IPS DF 4.7 (cell line): ENCODE measurements at regions not wholly inside any gene's neighbourhood (a gene's known extent, or its start where the extent isn't known, plus 50 kb on each side); places are given as distances from the start of the nearest gene placed in this dataset.
"Not testable (repeated sequence)": the region's sequence is repeated elsewhere in the genome, so short reads cannot be mapped to it uniquely, and the experiment has no call there.

ENCODE experiments used
- DNase-seq: peaks from one replicate; pipeline ENCODE4 v3.0.0-alpha.2; 2013; ENCODE audit warnings: low spot score; ENCODE audit errors: extremely low read depth

- DNase-seq, result no peak
Observed at GRCh38 chr5:144697847-144698262, 527.2 kb downstream of the KCTD16 start.

GRCh38 chr5:144691936-144692335 lies 521.3 kb downstream of the KCTD16 start:
- DNase-seq, result no peak

GRCh38 chr5:144684899-144685298 lies 514.2 kb downstream of the KCTD16 start:
- DNase-seq, result no peak

- no peak for DNase-seq
Observed at GRCh38 chr5:144680711-144681110, 510.0 kb downstream of the KCTD16 start.

GRCh38 chr5:144671066-144671465 lies 500.4 kb downstream of the KCTD16 start:
- DNase-seq, result no peak

- no peak for DNase-seq
Observed at GRCh38 chr5:144659634-144660227, 489.1 kb downstream of the KCTD16 start.

GRCh38 chr5:144644317-144644716 lies 473.6 kb downstream of the KCTD16 start:
- DNase-seq, result peak; percentile 7

GRCh38 chr5:144638787-144639186 lies 468.1 kb downstream of the KCTD16 start:
- no peak for DNase-seq

- DNase-seq, result no peak
Observed at GRCh38 chr5:144634138-144634537, 463.5 kb downstream of the KCTD16 start.

GRCh38 chr5:144598451-144599068 lies 427.9 kb downstream of the KCTD16 start:
- no peak for DNase-seq

- DNase-seq, result no peak
Observed at GRCh38 chr5:144596517-144596916, 425.8 kb downstream of the KCTD16 start.

GRCh38 chr5:144594919-144595318 lies 424.2 kb downstream of the KCTD16 start:
- no peak for DNase-seq

GRCh38 chr5:144594234-144594633 lies 423.6 kb downstream of the KCTD16 start:
- DNase-seq, result not testable (repeated sequence)

GRCh38 chr5:144585681-144586080 lies 415.0 kb downstream of the KCTD16 start:
- DNase-seq, result no peak

- no peak for DNase-seq
Observed at GRCh38 chr5:144583541-144584449, 413.1 kb downstream of the KCTD16 start.

GRCh38 chr5:144582066-144582465 lies 411.4 kb downstream of the KCTD16 start:
- DNase-seq, result no peak

- DNase-seq, result no peak
Observed at GRCh38 chr5:144581044-144581443, 410.4 kb downstream of the KCTD16 start.

GRCh38 chr5:144577676-144578075 lies 407.0 kb downstream of the KCTD16 start:
- DNase-seq, result no peak

- no peak for DNase-seq
Observed at GRCh38 chr5:144575736-144576135, 405.1 kb downstream of the KCTD16 start.

GRCh38 chr5:144567421-144567780 lies 396.7 kb downstream of the KCTD16 start:
- no peak for DNase-seq

- DNase-seq, result no peak
Observed at GRCh38 chr5:144566747-144567420, 396.2 kb downstream of the KCTD16 start.

- no peak for DNase-seq
Observed at GRCh38 chr5:144549580-144549979, 378.9 kb downstream of the KCTD16 start.
